LoVo (cell line): ENCODE measurements at regions not wholly inside any gene's neighbourhood (a gene's known extent, or its start where the extent isn't known, plus 50 kb on each side); places are given as distances from the start of the nearest gene placed in this dataset.

ENCODE experiments used
- DNase-seq: peaks from one replicate; pipeline ENCODE4 v3.0.0-alpha.2; 2016; ENCODE audit warnings: low spot score

DNA sequence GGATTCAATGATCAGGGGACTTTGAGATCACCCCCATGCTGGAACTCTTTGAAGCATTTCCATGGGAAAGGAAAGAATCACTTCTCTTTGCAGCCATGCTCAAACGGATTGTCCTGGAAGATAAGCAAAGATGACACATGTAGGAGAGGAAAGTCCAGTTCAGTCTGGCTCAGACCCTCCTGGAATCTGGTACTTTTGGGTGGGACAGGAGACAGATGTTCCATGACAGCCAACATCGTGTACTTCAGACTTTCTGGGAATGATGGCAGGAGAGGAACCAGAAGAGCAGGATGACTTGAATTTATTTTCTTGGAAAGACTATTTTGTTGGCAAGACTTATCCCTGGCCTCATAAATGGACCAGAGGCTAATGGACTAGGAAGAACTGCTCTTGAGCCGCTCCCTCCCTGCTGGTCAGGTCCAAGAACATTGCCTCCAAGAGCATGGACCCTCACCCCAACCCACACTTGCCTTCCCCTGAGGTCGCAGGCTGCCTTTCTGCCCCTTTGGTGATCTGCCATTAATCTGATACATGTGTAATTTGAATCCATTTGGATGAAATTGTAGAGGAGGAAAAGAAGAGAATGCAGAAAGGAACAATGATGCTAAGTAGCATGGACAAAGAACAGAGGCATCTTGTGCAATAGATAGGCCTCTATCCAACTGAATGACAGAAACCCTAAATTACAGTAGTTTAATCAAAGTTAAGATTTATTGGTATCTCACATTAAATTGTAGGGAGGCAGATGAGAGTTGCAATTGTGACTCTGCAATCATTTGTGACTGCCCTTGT lies 201.0 kb downstream of the SNX19 start:
- DNase-seq, result no peak

DNA sequence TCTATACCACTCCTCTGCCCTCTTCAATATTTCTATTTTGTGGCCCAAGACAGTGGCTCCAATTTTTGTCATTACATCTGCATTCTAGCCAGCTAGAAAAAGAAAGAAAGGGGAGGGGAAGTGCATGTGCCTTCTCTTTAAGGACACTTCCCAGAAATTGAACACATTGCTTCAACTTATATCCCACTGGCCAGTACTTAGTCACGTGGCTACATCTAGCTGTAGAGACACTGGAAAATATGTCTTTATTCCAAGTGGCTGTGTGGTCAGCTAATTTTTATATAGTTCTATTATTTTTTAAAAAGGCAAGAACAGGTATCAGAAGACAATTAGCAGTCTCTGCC lies 200.4 kb downstream of the SNX19 start:
- no peak for DNase-seq

DNA sequence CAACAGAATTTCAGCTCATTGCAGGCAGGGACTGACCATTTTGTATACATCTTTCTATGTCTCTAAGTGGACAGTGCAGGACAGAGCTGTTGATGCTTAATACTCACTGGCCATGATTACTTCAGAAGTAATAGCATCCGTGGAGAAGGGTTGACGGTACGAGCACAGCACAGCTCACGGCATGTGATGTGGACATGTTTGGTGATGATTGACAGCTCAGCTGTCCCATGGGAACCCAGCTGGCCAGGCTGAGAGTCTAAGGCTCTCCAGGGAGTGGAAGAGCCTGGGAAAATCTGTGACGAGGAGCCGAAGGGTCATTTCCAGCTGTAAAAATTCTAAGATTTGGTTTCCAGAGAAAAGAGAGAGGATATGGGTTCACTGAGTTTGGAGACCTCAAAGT lies 198.2 kb downstream of the SNX19 start:
- DNase-seq, result no peak

- DNase-seq, result no peak
Observed at GRCh38 chr11:130719220-130719915, 196.9 kb downstream of the SNX19 start.

- DNase-seq, result no peak
Observed at GRCh38 chr11:130720232-130721022, 195.9 kb downstream of the SNX19 start.

GRCh38 chr11:130721023-130721681 lies 195.1 kb downstream of the SNX19 start:
- no peak for DNase-seq

DNA sequence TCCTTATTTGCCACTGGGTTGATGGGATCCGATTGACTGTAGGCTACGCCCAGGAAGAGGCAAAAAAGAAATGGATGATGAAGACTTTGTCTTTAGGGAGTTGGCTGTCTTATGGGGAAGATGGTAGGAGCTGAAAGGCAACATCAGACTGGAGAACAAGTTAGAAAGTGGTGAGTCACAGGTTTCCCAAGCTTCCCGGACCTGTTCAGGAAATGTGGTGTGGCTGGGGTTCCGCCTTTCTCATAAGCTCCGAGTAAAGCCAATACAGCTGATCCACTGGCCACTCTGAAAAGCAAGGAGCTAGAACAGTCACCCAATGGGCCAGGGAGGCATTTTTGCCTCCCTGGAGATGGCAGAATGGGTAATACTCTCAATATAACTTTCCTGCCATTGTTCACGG lies 194.5 kb downstream of the SNX19 start:
- DNase-seq, result no peak

DNA sequence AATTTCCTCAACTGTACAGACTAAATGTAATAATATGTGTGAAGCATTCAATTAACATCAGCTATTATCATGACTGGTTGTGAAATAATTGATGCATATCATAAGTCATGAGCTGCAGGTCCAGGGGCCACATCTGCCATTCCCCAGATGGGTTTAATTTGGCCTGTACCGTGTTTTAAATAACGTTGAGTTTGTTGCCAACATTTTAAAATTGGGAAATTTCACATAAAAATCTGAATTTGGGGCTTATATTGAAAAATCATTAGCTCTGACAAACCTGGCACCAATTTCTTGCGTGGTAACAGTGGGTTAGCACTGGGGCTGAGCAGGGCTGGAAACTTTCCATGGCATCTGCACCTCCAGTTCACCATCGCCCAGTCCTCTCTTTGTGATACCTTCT lies 193.9 kb downstream of the SNX19 start:
- no peak for DNase-seq

GRCh38 chr11:130725421-130726233 lies 190.7 kb downstream of the SNX19 start:
- no peak for DNase-seq

DNA sequence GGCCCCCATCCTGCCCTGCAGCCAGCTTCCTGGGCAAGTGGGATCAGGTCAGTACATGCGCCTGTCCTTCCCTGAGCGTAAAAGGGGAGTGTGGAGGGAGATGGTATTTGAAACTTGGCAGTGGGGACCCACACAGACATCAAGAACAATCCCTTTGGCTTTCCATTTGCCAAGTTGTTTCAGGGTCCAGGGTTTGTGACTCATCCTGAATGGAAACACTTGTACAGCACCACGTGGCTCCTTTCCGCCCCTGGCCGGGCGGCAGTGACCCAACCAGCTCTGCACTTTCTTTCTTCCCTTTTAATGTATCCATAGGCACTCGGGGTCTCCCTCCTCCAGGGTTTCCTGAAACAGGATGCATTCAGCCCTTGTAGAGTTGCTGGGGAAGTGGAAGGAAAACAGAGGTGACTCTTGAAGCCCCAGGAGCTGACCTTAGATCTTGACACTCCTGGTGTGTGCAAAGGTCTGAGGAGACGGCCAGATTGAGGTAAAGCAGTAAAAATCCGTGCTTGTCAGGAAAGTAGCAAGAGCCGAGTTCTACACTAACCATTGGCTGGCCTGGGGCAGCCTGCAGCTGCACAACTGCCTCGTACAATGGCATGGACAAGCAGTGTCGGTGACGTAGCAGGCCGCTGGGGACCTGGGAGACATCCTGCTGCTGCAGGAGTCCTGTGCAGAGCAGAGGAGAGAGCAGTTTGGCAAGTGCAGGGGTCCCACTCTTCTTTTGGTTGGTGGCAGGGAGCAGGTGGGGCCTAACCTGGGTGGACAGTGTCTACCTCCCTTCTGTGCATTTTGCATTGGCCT lies 189.8 kb downstream of the SNX19 start:
- DNase-seq, result no peak

GRCh38 chr11:130727157-130728119 lies 188.8 kb downstream of the SNX19 start:
- no peak for DNase-seq

GRCh38 chr11:130728185-130729180 lies 187.8 kb downstream of the SNX19 start:
- no peak for DNase-seq

GRCh38 chr11:130729193-130729592 lies 187.1 kb downstream of the SNX19 start:
- DNase-seq, result no peak

- no peak for DNase-seq
Observed at GRCh38 chr11:130729678-130730300, 186.5 kb downstream of the SNX19 start.

GRCh38 chr11:130731401-130731800 lies 184.9 kb downstream of the SNX19 start:
- no peak for DNase-seq

DNA sequence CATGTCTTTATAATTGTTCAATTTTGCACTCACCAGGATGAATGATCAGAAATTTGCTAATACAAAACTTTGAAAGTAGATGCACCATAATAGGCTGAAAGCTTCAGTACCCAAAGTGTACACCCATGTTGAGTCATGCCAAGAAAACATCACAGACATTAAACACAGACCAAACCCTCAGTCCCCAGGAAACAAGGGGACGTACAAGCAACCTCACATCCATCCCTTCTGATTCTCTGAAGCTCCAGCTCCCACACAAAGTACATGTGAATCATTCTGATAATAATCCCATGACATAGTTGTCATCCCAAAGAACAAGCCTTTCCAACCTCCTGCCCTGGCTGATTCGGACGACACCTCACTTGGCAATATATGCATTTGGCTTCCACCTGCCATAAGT lies 183.8 kb downstream of the SNX19 start:
- DNase-seq, result no peak

- DNase-seq, result no peak
Observed at GRCh38 chr11:130737041-130737830, 179.0 kb downstream of the SNX19 start.
